ENCODE measurements at regions not wholly inside any gene's neighbourhood (a gene's known extent, or its start where the extent isn't known, plus 50 kb on each side); places are given as distances from the start of the nearest gene placed in this dataset.
"Not testable (repeated sequence)": the region's sequence is repeated elsewhere in the genome, so short reads cannot be mapped to it uniquely, and the experiment has no call there.

GRCh38 chr5:91291628-91292569 lies 91.2 kb downstream of the ARRDC3 start:
- Histone ChIP-seq H3K4me3 (ENCODE audit: low read depth, low read length, poor library complexity, severe bottlenecking) (no peak overlapping the region), H4K20me1 (ENCODE audit: insufficient read depth, low read length) (no peaks in the 10 kb centered on the region), H3K36me3 (ENCODE audit: insufficient read depth, low read length) (no peaks in the 10 kb centered on the region), H3F3A (ENCODE audit: insufficient read depth, low read length) (no peaks in the 10 kb centered on the region), H3K9ac (ENCODE audit: low read length) (no peak overlapping the region), H3K4me1 (ENCODE audit: insufficient read depth, low read length, severe bottlenecking) (peaks cover 12% of the 10 kb centered on the region), H3K9me2 (ENCODE audit: low read depth, low read length) (no peaks in the 10 kb centered on the region), H3K4me2 (ENCODE audit: low read length) (no peak overlapping the region), H3K9me3 (ENCODE audit: low read length) (no peaks in the 10 kb centered on the region), H3K27me3 (ENCODE audit: insufficient read depth, low read length) (no peaks in the 10 kb centered on the region), H3K27ac (ENCODE audit: low read depth, low read length, poor library complexity, severe bottlenecking) (no peak overlapping the region), H3K79me2 (ENCODE audit: insufficient read depth, low read length) (no peaks in the 10 kb centered on the region), H2AFZ (ENCODE audit: low read length) (no peak overlapping the region)
- no peak for TF ChIP-seq EZH2 (IDR thresholded peaks at IDR 0.05; ENCODE audit: borderline replicate concordance, low read length)
- TF ChIP-seq CTCF (IDR thresholded peaks at IDR 0.05; ENCODE audit: low read length), result no peak

GRCh38 chr5:91288118-91288916 lies 94.8 kb downstream of the ARRDC3 start:
- Histone ChIP-seq H3K4me2 (ENCODE audit: low read length) (no peak overlapping the region), H3K4me3 (ENCODE audit: low read depth, low read length, poor library complexity, severe bottlenecking) (no peak overlapping the region), H3K9me3 (ENCODE audit: low read length) (0 out of 2 replicates have a peak, but pooled peaks cover 2% of the 10 kb centered on the region), H3K27ac (ENCODE audit: low read depth, low read length, poor library complexity, severe bottlenecking) (no peak overlapping the region), H4K20me1 (ENCODE audit: insufficient read depth, low read length) (no peaks in the 10 kb centered on the region), H3K9ac (ENCODE audit: low read length) (no peak overlapping the region), H3K27me3 (ENCODE audit: insufficient read depth, low read length) (no peaks in the 10 kb centered on the region), H3K79me2 (ENCODE audit: insufficient read depth, low read length) (no peaks in the 10 kb centered on the region), H2AFZ (ENCODE audit: low read length) (no peak overlapping the region), H3F3A (ENCODE audit: insufficient read depth, low read length) (no peaks in the 10 kb centered on the region), H3K9me2 (ENCODE audit: low read depth, low read length) (no peaks in the 10 kb centered on the region), H3K4me1 (ENCODE audit: insufficient read depth, low read length, severe bottlenecking) (peaks cover 8% of the 10 kb centered on the region), H3K36me3 (ENCODE audit: insufficient read depth, low read length) (no peaks in the 10 kb centered on the region; the same call in 1 of the 2 replicates)
- TF ChIP-seq EZH2 (IDR thresholded peaks at IDR 0.05; ENCODE audit: borderline replicate concordance, low read length), result no peak
- TF ChIP-seq CTCF (IDR thresholded peaks at IDR 0.05; ENCODE audit: low read length), result no peak

GRCh38 chr5:91285062-91285461 lies 98.1 kb downstream of the ARRDC3 start:
- not testable (repeated sequence) for H3K9ac ChIP-seq (ENCODE audit: low read length); H3K9me3 ChIP-seq (ENCODE audit: low read length); H3K79me2 ChIP-seq (ENCODE audit: insufficient read depth, low read length); H3K27me3 ChIP-seq (ENCODE audit: insufficient read depth, low read length); H3K27ac ChIP-seq (ENCODE audit: low read depth, low read length, poor library complexity, severe bottlenecking); H3K36me3 ChIP-seq (ENCODE audit: insufficient read depth, low read length); H3K4me3 ChIP-seq (ENCODE audit: low read depth, low read length, poor library complexity, severe bottlenecking); H3K4me2 ChIP-seq (ENCODE audit: low read length); H3F3A ChIP-seq (ENCODE audit: insufficient read depth, low read length); H4K20me1 ChIP-seq (ENCODE audit: insufficient read depth, low read length); H3K9me2 ChIP-seq (ENCODE audit: low read depth, low read length); H2AFZ ChIP-seq (ENCODE audit: low read length)
- peaks cover 11% of the 10 kb centered on the region for H3K4me1 ChIP-seq (ENCODE audit: insufficient read depth, low read length, severe bottlenecking)

Measured in OCI-LY1 (cell line).